ENCODE measurements at regions not wholly inside any gene's neighbourhood (a gene's known extent, or its start where the extent isn't known, plus 50 kb on each side); places are given as distances from the start of the nearest gene placed in this dataset.

DNA sequence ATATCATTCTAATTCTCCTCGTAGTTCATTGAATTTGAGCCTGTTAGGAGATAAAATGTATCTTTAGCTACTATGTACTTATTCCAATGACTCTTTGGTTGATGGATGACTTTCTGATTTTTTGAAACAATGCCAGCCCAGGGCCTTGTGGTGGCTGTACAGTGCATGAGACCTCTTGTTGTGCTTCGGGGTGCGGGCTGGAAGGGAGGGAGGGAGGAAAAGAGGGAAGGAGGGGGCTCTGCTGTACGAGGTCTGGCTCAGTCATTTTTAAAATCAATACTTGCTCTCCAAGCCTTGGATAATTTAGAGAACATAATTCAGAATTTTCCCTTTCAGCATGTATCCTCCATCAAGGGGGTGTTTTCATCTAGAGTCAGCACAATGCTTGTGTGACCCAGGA lies 399.7 kb upstream of the ONECUT1 start:
- TF ChIP-seq CTCF (IDR thresholded peaks at IDR 0.05) (no peak), POLR2A (IDR thresholded peaks at IDR 0.05) (no peak)
